ENCODE measurements at regions not wholly inside any gene's neighbourhood (a gene's known extent, or its start where the extent isn't known, plus 50 kb on each side); places are given as distances from the start of the nearest gene placed in this dataset.
A peak's percentile ranks its signal among the peaks of the same experiment; 100 is the strongest.

DNA sequence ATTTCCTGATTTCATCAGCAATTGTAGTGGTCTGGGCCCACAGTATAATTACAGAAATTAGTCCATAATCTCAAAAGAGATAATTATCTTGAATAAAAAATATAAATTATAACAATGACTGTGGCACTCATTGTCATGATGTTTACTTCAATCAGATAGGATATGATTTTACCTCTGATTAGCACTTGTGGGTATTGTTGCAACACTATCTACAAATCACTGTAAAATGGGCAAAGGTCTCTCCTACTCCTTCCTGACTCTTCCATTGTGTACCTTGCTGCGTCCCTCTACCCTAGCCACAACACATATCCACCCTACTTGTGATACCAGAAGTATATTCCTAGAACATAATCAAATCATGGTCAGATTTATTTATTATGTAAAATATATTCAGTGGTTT lies 200.9 kb upstream of the TRIB2 start:
- no peak overlapping the region for H3K4me3 ChIP-seq (ENCODE audit: low read depth, low read length)
- TF ChIP-seq, protein P1, sequence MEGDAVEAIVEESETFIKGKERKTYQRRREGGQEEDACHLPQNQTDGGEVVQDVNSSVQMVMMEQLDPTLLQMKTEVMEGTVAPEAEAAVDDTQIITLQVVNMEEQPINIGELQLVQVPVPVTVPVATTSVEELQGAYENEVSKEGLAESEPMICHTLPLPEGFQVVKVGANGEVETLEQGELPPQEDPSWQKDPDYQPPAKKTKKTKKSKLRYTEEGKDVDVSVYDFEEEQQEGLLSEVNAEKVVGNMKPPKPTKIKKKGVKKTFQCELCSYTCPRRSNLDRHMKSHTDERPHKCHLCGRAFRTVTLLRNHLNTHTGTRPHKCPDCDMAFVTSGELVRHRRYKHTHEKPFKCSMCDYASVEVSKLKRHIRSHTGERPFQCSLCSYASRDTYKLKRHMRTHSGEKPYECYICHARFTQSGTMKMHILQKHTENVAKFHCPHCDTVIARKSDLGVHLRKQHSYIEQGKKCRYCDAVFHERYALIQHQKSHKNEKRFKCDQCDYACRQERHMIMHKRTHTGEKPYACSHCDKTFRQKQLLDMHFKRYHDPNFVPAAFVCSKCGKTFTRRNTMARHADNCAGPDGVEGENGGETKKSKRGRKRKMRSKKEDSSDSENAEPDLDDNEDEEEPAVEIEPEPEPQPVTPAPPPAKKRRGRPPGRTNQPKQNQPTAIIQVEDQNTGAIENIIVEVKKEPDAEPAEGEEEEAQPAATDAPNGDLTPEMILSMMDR (IDR thresholded peaks at IDR 0.05; ENCODE audit: insufficient read depth, low read length) = no peak
- no peak for DNase-seq (ENCODE audit: low read depth)

DNA sequence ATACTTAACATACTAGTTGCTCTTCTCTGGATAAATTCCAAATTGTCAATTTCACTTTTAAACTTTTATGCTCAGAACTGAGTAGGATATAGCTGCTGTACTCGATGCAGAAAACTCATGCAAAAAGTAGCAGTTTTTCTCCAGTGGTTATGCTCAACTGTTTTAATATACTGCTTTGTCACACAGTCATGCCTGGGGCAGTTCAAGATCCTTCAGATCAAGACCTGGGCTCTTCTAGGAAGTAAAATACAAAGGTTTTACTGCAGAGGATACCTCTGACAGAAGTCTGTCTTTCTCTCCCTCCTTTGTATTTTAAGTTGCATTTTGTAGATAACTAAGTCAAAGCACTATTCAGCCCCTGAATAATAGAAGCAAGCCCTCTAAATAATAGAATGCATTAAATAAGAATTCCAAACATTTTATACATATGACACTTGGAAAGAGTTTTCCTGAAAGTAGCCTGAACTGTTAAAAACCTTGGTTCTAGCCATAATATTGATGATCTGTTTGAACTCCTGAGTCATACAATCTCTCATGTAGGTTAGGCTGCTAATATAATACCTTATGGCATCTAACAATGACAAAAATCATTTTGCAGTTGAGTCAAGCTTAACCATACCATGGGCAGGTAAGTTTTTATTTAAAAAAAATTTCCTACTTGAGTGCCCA lies 183.3 kb upstream of the TRIB2 start:
- no peak for DNase-seq (ENCODE audit: low read depth)
- no peak overlapping the region for H3K4me3 ChIP-seq (ENCODE audit: low read depth, low read length)
- TF ChIP-seq, protein P1 (IDR thresholded peaks at IDR 0.05; ENCODE audit: insufficient read depth, low read length) = no peak

GRCh38 chr2:12534646-12535263 lies 182.0 kb upstream of the TRIB2 start:
- TF ChIP-seq, protein P1 (IDR thresholded peaks at IDR 0.05; ENCODE audit: insufficient read depth, low read length) = no peak
- no peak overlapping the region for H3K4me3 ChIP-seq (ENCODE audit: low read depth, low read length)

DNA sequence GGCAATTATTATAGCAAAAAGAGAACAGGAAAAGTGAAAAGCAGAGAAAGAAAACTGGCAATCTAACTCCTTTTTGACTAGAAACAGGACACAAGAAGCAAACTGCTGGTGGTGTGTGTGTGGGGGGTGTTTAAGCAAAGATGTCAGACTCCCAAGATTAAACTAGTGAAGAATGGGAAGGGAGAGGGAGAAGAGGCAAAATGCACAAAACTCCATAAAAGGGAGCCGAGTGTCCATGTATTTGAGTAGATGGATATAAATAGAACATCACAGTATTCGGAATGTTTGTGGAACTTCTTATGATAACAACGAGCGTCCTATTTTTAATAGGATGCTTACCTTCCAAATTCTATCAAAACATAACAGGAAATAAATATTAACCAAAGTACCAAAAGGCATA lies 179.8 kb upstream of the TRIB2 start:
- no peak for DNase-seq (ENCODE audit: low read depth)
- TF ChIP-seq, protein P1 (IDR thresholded peaks at IDR 0.05; ENCODE audit: insufficient read depth, low read length) = no peak

More at GRCh38 chr2:12534646-12535263, 182.0 kb upstream of the TRIB2 start:
- DNase-seq (ENCODE audit: low read depth) = peak; percentile 97

GRCh38 chr2:12538138-12538694 lies 178.5 kb upstream of the TRIB2 start:
- DNase-seq (ENCODE audit: low read depth) = no peak
- H3K4me3 ChIP-seq (ENCODE audit: low read depth, low read length) = no peak overlapping the region
- TF ChIP-seq, protein P1 (IDR thresholded peaks at IDR 0.05; ENCODE audit: insufficient read depth, low read length) = no peak

More for the DNA sequence above, 179.8 kb upstream of the TRIB2 start:
- H3K4me3 ChIP-seq (ENCODE audit: low read depth, low read length) = no peak overlapping the region

DNA sequence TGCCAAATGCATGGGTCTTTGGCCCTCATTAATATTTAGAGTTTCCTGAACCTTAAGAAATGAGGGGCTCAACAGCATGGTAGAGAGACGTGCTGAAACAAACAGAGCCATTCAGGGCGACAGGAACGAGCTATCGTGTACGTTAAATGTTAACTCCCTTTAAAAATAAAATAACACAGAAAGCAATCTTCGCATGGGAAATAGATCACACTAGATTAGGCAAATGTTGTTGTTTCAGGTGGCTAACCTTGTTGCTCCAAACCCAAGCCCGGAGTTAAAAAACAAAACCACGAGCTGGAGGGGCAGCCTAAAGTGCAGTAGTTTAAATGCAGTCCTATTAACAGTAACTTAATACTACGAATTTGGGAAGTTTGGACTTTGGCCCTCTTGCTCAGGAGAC lies 177.4 kb upstream of the TRIB2 start:
- TF ChIP-seq, protein P1 (IDR thresholded peaks at IDR 0.05; ENCODE audit: insufficient read depth, low read length) = no peak
- no peak for DNase-seq (ENCODE audit: low read depth)
- H3K4me3 ChIP-seq (ENCODE audit: low read depth, low read length) = no peak overlapping the region
